DMS79 (cell line): ENCODE measurements at regions not wholly inside any gene's neighbourhood (a gene's known extent, or its start where the extent isn't known, plus 50 kb on each side); places are given as distances from the start of the nearest gene placed in this dataset.
"Not testable (repeated sequence)": the region's sequence is repeated elsewhere in the genome, so short reads cannot be mapped to it uniquely, and the experiment has no call there.

Experiments used
- DNase-seq: peaks from one replicate; lab custom pipeline; 2025; lab: John Stamatoyannopoulos, UW

GRCh38 chr18:42474577-42474976 is 519.5 kb downstream of the PIK3C3 start:
- DNase-seq = no peak

- DNase-seq = no peak
These were observed 520.1 kb downstream of the PIK3C3 start for GRCh38 chr18:42475157-42475556.

- DNase-seq = no peak
These were observed 522.2 kb downstream of the PIK3C3 start for GRCh38 chr18:42477267-42477666.

- no peak for DNase-seq
These were observed 525.4 kb downstream of the PIK3C3 start for GRCh38 chr18:42480441-42480840.

- no peak for DNase-seq
These were observed 529.6 kb downstream of the PIK3C3 start for GRCh38 chr18:42484648-42485047.

GRCh38 chr18:42486271-42486670 is 531.2 kb downstream of the PIK3C3 start:
- DNase-seq = no peak

GRCh38 chr18:42508683-42509296 is 553.8 kb downstream of the PIK3C3 start:
- no peak for DNase-seq

- DNase-seq = no peak
These were observed 554.8 kb downstream of the PIK3C3 start for GRCh38 chr18:42509750-42510415.

GRCh38 chr18:42510540-42510939 is 555.5 kb downstream of the PIK3C3 start:
- DNase-seq = no peak

GRCh38 chr18:42513441-42513840 is 558.4 kb downstream of the PIK3C3 start:
- no peak for DNase-seq

- DNase-seq = no peak
These were observed 559.5 kb downstream of the PIK3C3 start for GRCh38 chr18:42514512-42514911.

GRCh38 chr18:42517896-42518295 is 562.9 kb downstream of the PIK3C3 start:
- DNase-seq = no peak

- not testable (repeated sequence) for DNase-seq
These were observed 563.3 kb downstream of the PIK3C3 start for GRCh38 chr18:42518331-42518730.

GRCh38 chr18:42520138-42520537 is 565.1 kb downstream of the PIK3C3 start:
- no peak for DNase-seq

- DNase-seq = no peak
These were observed 570.9 kb downstream of the PIK3C3 start for GRCh38 chr18:42525905-42526304.

GRCh38 chr18:42527766-42528165 is 572.7 kb downstream of the PIK3C3 start:
- no peak for DNase-seq

- no peak for DNase-seq
These were observed 575.2 kb downstream of the PIK3C3 start for GRCh38 chr18:42530276-42530675.

GRCh38 chr18:42532119-42532518 is 577.1 kb downstream of the PIK3C3 start:
- no peak for DNase-seq

- no peak for DNase-seq
These were observed 578.1 kb downstream of the PIK3C3 start for GRCh38 chr18:42533009-42533575.

- no peak for DNase-seq
These were observed 578.6 kb downstream of the PIK3C3 start for GRCh38 chr18:42533616-42534015.

- no peak for DNase-seq
These were observed 579.3 kb downstream of the PIK3C3 start for GRCh38 chr18:42534313-42534712.

GRCh38 chr18:42536442-42536841 is 579.0 kb downstream of the RIT2 start:
- DNase-seq = no peak

- DNase-seq = no peak
These were observed 578.2 kb downstream of the RIT2 start for GRCh38 chr18:42537291-42537690.

- no peak for DNase-seq
These were observed 570.6 kb downstream of the RIT2 start for GRCh38 chr18:42544901-42545300.
